T-cell (primary cell): ENCODE measurements at regions not wholly inside any gene's neighbourhood (a gene's known extent, or its start where the extent isn't known, plus 50 kb on each side); places are given as distances from the start of the nearest gene placed in this dataset.

Experiments used
- ATAC-seq, 4 experiments: fragments of 200-7000 bp in 3 of 4; fragments of 150-1000 bp in 1 of 4; cut with Tn5 transposase; replicated peaks in 1 of 4; 1 replicate in 3 of 4; 2 replicates in 1 of 4; pipeline ENCODE4 v1.10.0; 2021; ENCODE audit warnings: moderate library complexity in 3 of 4, mild to moderate bottlenecking in 2 of 4, moderate number of reproducible peaks in 1 of 4
- CTCF ChIA-PET, 2 donors: fragments of 300-600 bp; sonication (Branson Sonifier 250); formaldehyde crosslinking; loops; one replicate each; lab custom pipeline; 2022; ENCODE audit warnings: antibody characterized with exemption in 2 of 2; lab: Charles Lee
- POLR2A ChIA-PET, 2 donors: fragments of 300-600 bp; sonication (Branson Sonifier 250); formaldehyde crosslinking; loops; one replicate each; lab custom pipeline; 2022; ENCODE audit warnings: antibody characterized with exemption in 2 of 2; lab: Charles Lee
- DNase-seq, 35 experiments: peaks; one replicate each; pipeline versions ENCODE4 v3.0.0 to v3.0.0-alpha.2; 2013 to 2023
- H3K27ac ChIP-seq: one replicate; pipeline ENCODE4 v1.5.1; 2013; ENCODE audit warnings: low read length
- H3K27me3 ChIP-seq, 2 experiments: replicated peaks in 1 of 2; 1 replicate in 1 of 2; 2 replicates in 1 of 2; pipeline versions ENCODE4 v1.6.1 to v1.7.0; 2013; ENCODE audit warnings: low read length in 1 of 2, mixed read lengths in 1 of 2; ENCODE audit not compliant: control insufficient read depth in 2 of 2, insufficient read depth in 2 of 2; ENCODE audit errors: extremely low read depth in 1 of 2
- H3K36me3 ChIP-seq, 2 donors: 1 replicate in 1 of 2; 2 replicates in 1 of 2; pipeline versions ENCODE4 v1.6.1 to v1.7.0; 2013; ENCODE audit warnings: low read length in 1 of 2; ENCODE audit not compliant: control insufficient read depth in 2 of 2, insufficient read depth in 1 of 2; ENCODE audit errors: extremely low read depth in 1 of 2
- H3K4me1 ChIP-seq, 2 experiments: 1 replicate in 1 of 2; 2 replicates in 1 of 2; pipeline versions ENCODE4 v1.6.1 to v1.7.0; 2013; ENCODE audit warnings: low read length in 2 of 2, mixed read lengths in 1 of 2; ENCODE audit not compliant: insufficient read depth in 2 of 2, control insufficient read depth in 1 of 2; ENCODE audit errors: extremely low read depth in 1 of 2
- H3K4me3 ChIP-seq, 2 donors: 1 replicate in 1 of 2; 2 replicates in 1 of 2; pipeline versions ENCODE4 v1.5.1 to v1.7.0; 2013; ENCODE audit warnings: mild to moderate bottlenecking in 2 of 2, low read length in 1 of 2, moderate library complexity in 1 of 2; ENCODE audit not compliant: control insufficient read depth in 1 of 2; ENCODE audit errors: extremely low read depth in 1 of 2
- H3K9me3 ChIP-seq: 2 replicates; pipeline ENCODE4 v1.7.0; 2013
- H3K27ac Mint-ChIP-seq, 2 donors: one replicate each; pipeline ENCODE4 v1.8.0; 2020 to 2021; ENCODE audit warnings: mild to moderate bottlenecking in 2 of 2, mixed read lengths in 2 of 2
- H3K27me3 Mint-ChIP-seq, 2 donors: one replicate each; pipeline ENCODE4 v1.8.0; 2021 to 2022; ENCODE audit warnings: mixed read lengths in 2 of 2
- H3K36me3 Mint-ChIP-seq: one replicate; pipeline ENCODE4 v1.8.0; 2021; ENCODE audit warnings: mixed read lengths
- H3K4me1 Mint-ChIP-seq, 3 donors: one replicate each; pipeline ENCODE4 v1.8.0; 2020 to 2022; ENCODE audit warnings: mixed read lengths in 3 of 3, mild to moderate bottlenecking in 1 of 3
- H3K4me3 Mint-ChIP-seq, 3 donors: one replicate each; pipeline ENCODE4 v1.8.0; 2020 to 2022; ENCODE audit warnings: mild to moderate bottlenecking in 3 of 3, mixed read lengths in 3 of 3, moderate library complexity in 3 of 3
- H3K9me3 Mint-ChIP-seq, 3 donors: one replicate each; pipeline ENCODE4 v1.8.0; 2020 to 2022; ENCODE audit warnings: mixed read lengths in 3 of 3
- WGBS: methylation state at CpG from one replicate; pipeline ENCODE4 v1.1.5; 2013; ENCODE audit warnings: missing lambda C conversion rate; ENCODE audit not compliant: insufficient coverage; 5-methylcytosine and 5-hydroxymethylcytosine counted together

GRCh38 chr16:63742150-63742549, 1379.7 kb downstream of the CDH11 start:
- H3K4me1 Mint-ChIP-seq: no peaks in the 10 kb centered on the region
- POLR2A ChIA-PET: no interaction called here
- H3K4me1 ChIP-seq: no peaks in the 10 kb centered on the region
- no peak overlapping the region for H3K27ac Mint-ChIP-seq
- no peaks in the 10 kb centered on the region for H3K36me3 Mint-ChIP-seq
- H3K27ac ChIP-seq: no peak overlapping the region
- CTCF ChIA-PET: no interaction called here
- DNase-seq: no peak
- H3K27me3 ChIP-seq: no peaks in the 10 kb centered on the region
- H3K36me3 ChIP-seq: no peaks in the 10 kb centered on the region
- no peaks in the 10 kb centered on the region for H3K9me3 ChIP-seq
- peaks cover 22 to 45% (median 30%) of the 10 kb centered on the region in 3 donors for H3K9me3 Mint-ChIP-seq
- ATAC-seq: no peak
- H3K27me3 Mint-ChIP-seq: no peaks in the 10 kb centered on the region
- no peak overlapping the region for H3K4me3 ChIP-seq
- no peak overlapping the region for H3K4me3 Mint-ChIP-seq

DNA sequence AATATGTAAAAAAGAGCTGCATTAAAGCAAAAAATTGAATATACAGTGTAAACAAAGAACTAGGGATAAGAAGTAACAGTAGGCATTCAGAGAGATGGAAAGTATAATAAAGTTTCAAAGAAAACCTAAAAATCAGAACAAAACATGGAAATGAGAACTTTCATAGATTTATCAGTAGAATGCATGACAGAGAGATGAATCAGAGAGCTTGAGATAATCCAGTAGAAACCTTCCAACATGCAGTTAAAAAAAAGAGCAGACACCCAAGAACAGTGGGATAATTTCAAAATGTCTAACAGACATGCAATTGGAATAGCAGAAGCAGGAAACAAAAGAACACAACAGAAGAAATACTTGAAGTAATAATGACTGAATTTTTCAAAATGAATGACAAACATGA, 1384.2 kb downstream of the CDH11 start:
- ATAC-seq (no peak), DNase-seq (no peak)
- Histone ChIP-seq H3K36me3 (no peaks in the 10 kb centered on the region), H3K27me3 (no peaks in the 10 kb centered on the region), H3K27ac (no peak overlapping the region), H3K4me1 (no peaks in the 10 kb centered on the region), H3K9me3 (no peaks in the 10 kb centered on the region), H3K4me3 (no peak overlapping the region)
- no peaks in the 10 kb centered on the region for H3K27me3 Mint-ChIP-seq
- H3K4me3 Mint-ChIP-seq: no peak overlapping the region
- no peak overlapping the region for H3K27ac Mint-ChIP-seq
- CTCF ChIA-PET: no interaction called here
- no peaks in the 10 kb centered on the region for H3K4me1 Mint-ChIP-seq
- POLR2A ChIA-PET: no interaction called here
- no peaks in the 10 kb centered on the region for H3K36me3 Mint-ChIP-seq
- H3K9me3 Mint-ChIP-seq: peaks cover 23 to 43% (median 30%) of the 10 kb centered on the region in 3 donors

GRCh38 chr16:63735456-63735855, 1386.4 kb downstream of the CDH11 start:
- H3K27ac ChIP-seq: no peak overlapping the region
- no peaks in the 10 kb centered on the region for H3K36me3 ChIP-seq
- Mint-ChIP-seq H3K4me3 (no peak overlapping the region), H3K27me3 (no peaks in the 10 kb centered on the region), H3K9me3 (peaks cover 19 to 37% (median 28%) of the 10 kb centered on the region in 3 donors), H3K36me3 (no peaks in the 10 kb centered on the region), H3K4me1 (no peaks in the 10 kb centered on the region), H3K27ac (no peak overlapping the region)
- H3K27me3 ChIP-seq: no peaks in the 10 kb centered on the region
- H3K9me3 ChIP-seq: no peaks in the 10 kb centered on the region
- H3K4me1 ChIP-seq: no peaks in the 10 kb centered on the region
- H3K4me3 ChIP-seq: no peak overlapping the region
- ChIA-PET POLR2A (no interaction called here), CTCF (no interaction called here)
- ATAC-seq (no peak), DNase-seq (no peak)
- no CpG with 5 or more reads among the region's 1 CpG for WGBS

GRCh38 chr16:63720848-63721247, 1401.0 kb downstream of the CDH11 start:
- Histone ChIP-seq H3K27ac (no peak overlapping the region), H3K4me1 (no peaks in the 10 kb centered on the region), H3K27me3 (no peaks in the 10 kb centered on the region), H3K9me3 (no peaks in the 10 kb centered on the region), H3K36me3 (no peaks in the 10 kb centered on the region), H3K4me3 (no peak overlapping the region)
- Mint-ChIP-seq H3K27me3 (no peaks in the 10 kb centered on the region), H3K4me1 (no peaks in the 10 kb centered on the region), H3K9me3 (peaks cover 20 to 33% (median 33%) of the 10 kb centered on the region in 3 donors), H3K27ac (no peak overlapping the region), H3K36me3 (no peaks in the 10 kb centered on the region), H3K4me3 (no peak overlapping the region)
- ChIA-PET POLR2A (no interaction called here), CTCF (no interaction called here)
- WGBS: no CpG with 5 or more reads among the region's 1 CpG
- no peak for DNase-seq
- no peak for ATAC-seq

GRCh38 chr16:63719926-63720325, 1401.9 kb downstream of the CDH11 start:
- Histone ChIP-seq H3K4me1 (no peaks in the 10 kb centered on the region), H3K9me3 (no peaks in the 10 kb centered on the region), H3K4me3 (no peak overlapping the region), H3K27ac (no peak overlapping the region), H3K36me3 (no peaks in the 10 kb centered on the region), H3K27me3 (no peaks in the 10 kb centered on the region)
- Mint-ChIP-seq H3K36me3 (no peaks in the 10 kb centered on the region), H3K27ac (no peak overlapping the region), H3K27me3 (no peaks in the 10 kb centered on the region), H3K4me1 (no peaks in the 10 kb centered on the region), H3K9me3 (peaks cover 12 to 37% (median 28%) of the 10 kb centered on the region in 3 donors), H3K4me3 (no peak overlapping the region)
- ChIA-PET CTCF (no interaction called here), POLR2A (no interaction called here)
- no peak for DNase-seq
- 82% methylated on average over 9 of the region's 10 CpGs for WGBS
- no peak for ATAC-seq

DNA sequence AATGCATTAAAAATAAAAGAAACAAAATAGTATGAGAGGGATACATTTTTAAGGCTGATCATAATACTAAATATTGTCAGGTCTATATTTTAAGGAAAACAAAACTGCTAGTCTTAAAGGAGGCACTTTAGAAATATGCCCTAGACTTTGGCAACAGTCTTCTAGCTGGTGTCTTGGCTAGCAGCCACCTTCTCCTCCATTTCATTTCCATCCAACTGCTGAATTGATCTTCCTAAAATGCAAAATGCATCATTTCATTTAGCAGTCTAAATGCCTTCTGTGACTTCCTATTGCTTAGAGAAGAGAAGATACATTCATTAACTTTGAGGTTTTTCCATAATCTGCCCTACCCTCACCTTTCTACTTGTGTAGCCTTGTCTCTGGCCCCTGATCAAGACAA, 1404.1 kb downstream of the CDH11 start:
- ChIA-PET POLR2A (interaction anchor here in 1 of 2 donors (0.6 kb wide), 1 partner anchor 25 kb away, joined by 6 read pairs; no protein-coding TSS in a partner anchor), CTCF (no interaction called here)
- Mint-ChIP-seq H3K27me3 (no peaks in the 10 kb centered on the region), H3K36me3 (no peaks in the 10 kb centered on the region), H3K9me3 (peaks cover 8 to 44% (median 28%) of the 10 kb centered on the region in 3 donors), H3K27ac (no peak overlapping the region), H3K4me3 (no peak overlapping the region), H3K4me1 (no peaks in the 10 kb centered on the region)
- Histone ChIP-seq H3K27me3 (no peaks in the 10 kb centered on the region), H3K4me1 (no peaks in the 10 kb centered on the region), H3K4me3 (no peak overlapping the region), H3K36me3 (no peaks in the 10 kb centered on the region), H3K9me3 (no peaks in the 10 kb centered on the region), H3K27ac (no peak overlapping the region)
- no peak for DNase-seq
- ATAC-seq: no peak

DNA sequence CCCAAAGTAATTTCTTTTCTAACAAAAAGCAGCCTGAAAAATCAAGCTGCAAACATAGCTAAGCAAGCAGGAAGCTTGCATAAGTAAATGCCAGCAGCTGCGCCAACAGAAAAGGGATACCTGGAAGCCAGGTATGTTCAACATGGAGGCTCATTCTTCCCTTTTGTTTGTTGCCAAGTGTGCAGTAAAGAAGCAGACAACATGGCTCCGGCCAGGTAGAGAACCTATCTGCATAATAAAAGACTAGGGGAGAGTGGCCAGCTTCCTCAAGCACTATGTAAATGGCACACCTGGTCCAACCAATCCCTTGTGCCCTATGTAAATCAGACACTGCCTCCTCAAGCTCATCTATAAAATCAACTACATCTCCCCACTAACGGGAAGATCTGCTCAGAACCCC, 1407.0 kb downstream of the CDH11 start:
- Mint-ChIP-seq H3K27me3 (no peaks in the 10 kb centered on the region), H3K4me1 (no peaks in the 10 kb centered on the region), H3K9me3 (peaks cover 5 to 35% (median 28%) of the 10 kb centered on the region in 3 donors), H3K4me3 (no peak overlapping the region), H3K36me3 (no peaks in the 10 kb centered on the region), H3K27ac (no peak overlapping the region)
- Histone ChIP-seq H3K27me3 (no peaks in the 10 kb centered on the region), H3K4me3 (no peak overlapping the region), H3K9me3 (no peaks in the 10 kb centered on the region), H3K27ac (no peak overlapping the region), H3K36me3 (no peaks in the 10 kb centered on the region), H3K4me1 (no peaks in the 10 kb centered on the region)
- CTCF ChIA-PET: no interaction called here
- ATAC-seq: no peak
- POLR2A ChIA-PET: no interaction called here
- 69% methylated on average over 2 of the region's 3 CpGs for WGBS
- DNase-seq: no peak
